ENCODE measurements at regions not wholly inside any gene's neighbourhood (a gene's known extent, or its start where the extent isn't known, plus 50 kb on each side); places are given as distances from the start of the nearest gene placed in this dataset.
"Not testable (repeated sequence)": the region's sequence is repeated elsewhere in the genome, so short reads cannot be mapped to it uniquely, and the experiment has no call there.

GRCh38 chr14:92223025-92223424 is 99.9 kb upstream of the SLC24A4 start:
- intact Hi-C loops (cut with DNase I): no loop called here
- WGBS, 4 donors: 34 to 47% (median 45%) methylated on average over 3 of the region's 3 CpGs
- Histone ChIP-seq H3K27ac (no peak overlapping the region), H3K4me1 (peaks cover 0 to 3% (median 0%) of the 10 kb centered on the region in 12 donors), H3K27me3 (no peaks in the 10 kb centered on the region), H3K9me3 (no peaks in the 10 kb centered on the region), H3K36me3 (no peaks in the 10 kb centered on the region), H3K4me3 (no peak overlapping the region)
- peak in 1 of 5 donors; percentile 62 for DNase-seq
- TF ChIP-seq POLR2A (IDR thresholded peaks at IDR 0.05): no peak
- TF ChIP-seq CTCF (IDR thresholded peaks at IDR 0.05): no peak
- peak; percentile 37 to 75 (median 64) for ATAC-seq

- intact Hi-C loops (cut with DNase I): no loop called here
- Histone ChIP-seq H3K27ac (no peak overlapping the region), H3K27me3 (no peaks in the 10 kb centered on the region), H3K4me3 (no peak overlapping the region), H3K9me3 (no peaks in the 10 kb centered on the region), H3K36me3 (no peaks in the 10 kb centered on the region), H3K4me1 (peaks cover 0 to 3% (median 0%) of the 10 kb centered on the region in 12 donors)
- ATAC-seq (no peak), DNase-seq (no peak)
- no peak for TF ChIP-seq CTCF (IDR thresholded peaks at IDR 0.05)
- no peak for TF ChIP-seq POLR2A (IDR thresholded peaks at IDR 0.05)
- WGBS, 4 donors: 76 to 81% (median 78%) methylated on average over 10 of the region's 10 CpGs
Observed at GRCh38 chr14:92224358-92224954, 98.5 kb upstream of the SLC24A4 start.

DNA sequence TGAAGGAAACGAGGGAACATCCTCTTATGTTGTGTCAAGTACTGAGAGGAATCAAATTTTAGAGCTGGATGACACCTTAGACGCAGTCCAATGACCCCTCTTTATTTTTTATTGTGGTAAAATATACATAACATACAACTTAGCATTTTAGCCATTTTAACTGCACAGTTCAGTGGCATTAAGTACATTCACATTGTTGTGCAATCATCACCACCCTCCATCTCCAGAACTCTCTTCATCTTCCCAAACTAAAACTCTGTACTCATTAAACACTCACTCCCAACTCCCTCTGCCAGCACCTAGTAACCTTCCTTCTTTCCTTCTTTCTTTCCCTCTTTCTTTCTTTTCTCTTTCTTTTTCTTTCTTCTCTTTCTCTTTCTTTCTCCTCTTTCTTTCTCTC is 97.2 kb upstream of the SLC24A4 start:
- Histone ChIP-seq H3K9me3 (no peaks in the 10 kb centered on the region), H3K36me3 (no peaks in the 10 kb centered on the region), H3K4me1 (peaks cover 0 to 3% (median 0%) of the 10 kb centered on the region in 12 donors), H3K4me3 (no peak overlapping the region), H3K27me3 (no peaks in the 10 kb centered on the region), H3K27ac (no peak overlapping the region)
- TF ChIP-seq CTCF (IDR thresholded peaks at IDR 0.05): no peak
- no peak for TF ChIP-seq POLR2A (IDR thresholded peaks at IDR 0.05)
- intact Hi-C loops (cut with DNase I): no loop called here
- 60 to 64% (median 62%) methylated on average over 2 of the region's 2 CpGs for WGBS, 4 donors
- ATAC-seq (no peak), DNase-seq (no peak)

DNA sequence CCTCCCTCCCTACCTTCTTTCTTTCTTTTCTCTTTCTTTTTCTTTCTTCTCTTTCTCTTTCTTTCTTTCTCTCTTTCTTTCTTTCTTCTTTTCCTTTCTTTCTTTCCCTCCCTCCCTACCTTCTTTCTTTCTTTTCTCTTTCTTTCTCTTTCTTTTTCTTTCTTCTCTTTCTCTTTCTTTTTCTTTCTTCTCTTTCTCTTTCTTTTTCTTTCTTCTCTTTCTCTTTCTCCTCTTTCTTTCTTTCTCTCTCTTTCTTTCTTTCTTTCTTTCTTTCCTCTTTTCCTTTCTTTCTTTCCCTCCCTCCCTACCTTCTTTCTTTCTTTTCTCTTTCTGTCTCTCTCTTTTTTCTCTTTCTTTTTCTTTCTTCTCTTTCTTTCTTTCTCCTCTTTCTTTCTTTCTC is 96.8 kb upstream of the SLC24A4 start:
- H3K27ac ChIP-seq; intact Hi-C loops (cut with DNase I); H3K36me3 ChIP-seq; H3K9me3 ChIP-seq; H3K4me1 ChIP-seq; H3K4me3 ChIP-seq; ATAC-seq; H3K27me3 ChIP-seq; DNase-seq: not testable (repeated sequence)
